ENCODE measurements at regions not wholly inside any gene's neighbourhood (a gene's known extent, or its start where the extent isn't known, plus 50 kb on each side); places are given as distances from the start of the nearest gene placed in this dataset.

- no peak for TF ChIP-seq CTCF (IDR thresholded peaks at IDR 0.05)
- no peak for TF ChIP-seq POLR2A (IDR thresholded peaks at IDR 0.05)
Observed at GRCh38 chr6:169965657-169966311, 214.4 kb downstream of the ERMARD start.
